Tibial nerve (tissue), 3 donors: ENCODE measurements at regions not wholly inside any gene's neighbourhood (a gene's known extent, or its start where the extent isn't known, plus 50 kb on each side); places are given as distances from the start of the nearest gene placed in this dataset.
"Not testable (repeated sequence)": the region's sequence is repeated elsewhere in the genome, so short reads cannot be mapped to it uniquely, and the experiment has no call there.

Source experiments
- CTCF ChIP-seq, 5 experiments: fragments of 200-600 bp in 3 of 5; fragments of 450-650 bp in 2 of 5; sonication (generic) in 3 of 5; IDR thresholded peaks; one replicate each; pipeline ENCODE4 v1.5.1; 2016 to 2019; ENCODE audit warnings: antibody characterized with exemption in 5 of 5, mild to moderate bottlenecking in 3 of 5, moderate library complexity in 2 of 5
- POLR2A ChIP-seq, 2 donors: fragments of 450-650 bp; IDR thresholded peaks; one replicate each; pipeline ENCODE4 v1.6.1; 2017; ENCODE audit warnings: antibody characterized with exemption in 2 of 2, mild to moderate bottlenecking in 2 of 2, moderate library complexity in 2 of 2

- TF ChIP-seq POLR2A, CTCF (IDR thresholded peaks at IDR 0.05): not testable (repeated sequence)
Observed at GRCh38 chr16:25359516-25359915, 101.9 kb upstream of the ZKSCAN2 start.
